SK-N-SH treated with all-trans-retinoic acid at 6 μM for 48 hours (cell line): ENCODE measurements at regions not wholly inside any gene's neighbourhood (a gene's known extent, or its start where the extent isn't known, plus 50 kb on each side); places are given as distances from the start of the nearest gene placed in this dataset.

Experiments
- ARNTL ChIP-seq: fragments of 450-650 bp; formaldehyde crosslinking; IDR thresholded peaks from 2 replicates; pipeline ENCODE4 v1.5.0; 2020; ENCODE audit warnings: low read depth, mild to moderate bottlenecking, moderate library complexity, borderline replicate concordance
- BACH2 ChIP-seq: fragments of 250-450 bp; sonication (Bioruptor Pico); IDR thresholded peaks from 2 replicates; pipeline ENCODE4 v1.9.0; 2021; ENCODE audit warnings: mild to moderate bottlenecking, borderline replicate concordance
- CREB5 ChIP-seq: fragments of 250-450 bp; sonication (Bioruptor Pico); IDR thresholded peaks from 2 replicates; pipeline ENCODE4 v1.5.1; 2020; ENCODE audit warnings: low read depth, mild to moderate bottlenecking, moderate library complexity
- CSDC2 ChIP-seq: fragments of 250-450 bp; sonication (Bioruptor Pico); IDR thresholded peaks from 2 replicates; pipeline ENCODE4 v1.5.0; 2020; ENCODE audit warnings: mild to moderate bottlenecking, moderate library complexity
- CSRNP3 ChIP-seq: fragments of 250-450 bp; sonication (Bioruptor Pico); IDR thresholded peaks from 2 replicates; pipeline ENCODE4 v1.5.1; 2021; ENCODE audit warnings: mild to moderate bottlenecking, moderate library complexity
- GLIS3 ChIP-seq: fragments of 250-450 bp; sonication (Bioruptor Pico); IDR thresholded peaks from 2 replicates; pipeline ENCODE4 v1.5.0; 2020; ENCODE audit warnings: mild to moderate bottlenecking, moderate library complexity
- PATZ1 ChIP-seq: fragments of 250-450 bp; sonication (Bioruptor Pico); IDR thresholded peaks from 2 replicates; pipeline ENCODE4 v1.8.0; 2020; ENCODE audit warnings: mild to moderate bottlenecking, moderate library complexity, borderline replicate concordance
- SNAI2 ChIP-seq: fragments of 250-450 bp; sonication (Bioruptor Pico); IDR thresholded peaks from 2 replicates; pipeline ENCODE4 v1.5.0; 2020; ENCODE audit warnings: mild to moderate bottlenecking, moderate library complexity
- ZC3H10 ChIP-seq: fragments of 250-450 bp; sonication (Bioruptor Pico); IDR thresholded peaks from 2 replicates; pipeline ENCODE4 v1.5.1; 2021; ENCODE audit warnings: mild to moderate bottlenecking, moderate library complexity
- ZFP30 ChIP-seq: fragments of 450-650 bp; formaldehyde crosslinking; IDR thresholded peaks from 2 replicates; pipeline ENCODE4 v1.5.0; 2022; ENCODE audit warnings: mild to moderate bottlenecking, moderate library complexity
- ZNF70 ChIP-seq: fragments of 450-650 bp; formaldehyde crosslinking; IDR thresholded peaks from 2 replicates; pipeline ENCODE4 v1.5.0; 2020; ENCODE audit warnings: mild to moderate bottlenecking, moderate library complexity

DNA sequence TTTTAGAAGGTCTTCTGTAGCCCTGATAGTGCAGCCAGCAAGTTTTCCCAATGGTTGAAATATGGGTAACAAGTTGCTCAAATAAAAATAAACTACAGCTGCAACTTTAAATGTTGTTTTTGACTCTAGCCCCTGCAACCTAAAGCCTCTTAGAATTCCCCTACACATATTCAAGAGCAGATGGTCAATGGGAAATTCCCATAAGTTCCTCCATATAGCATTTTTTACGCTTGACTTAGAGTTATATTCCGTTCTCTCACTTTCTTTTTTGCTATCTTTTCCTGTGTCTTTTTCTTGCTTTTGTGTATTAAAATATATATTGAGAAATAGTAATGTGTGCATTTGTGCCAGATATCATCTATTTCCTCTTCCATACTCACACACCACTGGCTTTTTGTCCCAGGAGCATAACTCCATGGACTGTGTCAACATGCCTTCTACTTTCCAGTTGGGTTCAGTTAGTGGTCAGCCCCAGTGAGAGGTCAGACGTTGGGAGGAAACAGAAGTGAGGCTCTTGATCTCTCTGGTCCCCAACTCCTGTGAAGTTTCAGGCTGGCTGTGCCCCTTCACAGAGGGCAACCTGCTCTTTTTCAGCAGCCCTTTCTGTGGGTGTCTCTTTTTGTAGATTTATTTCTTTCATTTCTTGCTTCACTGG lies 63.3 kb upstream of the TP63 start:
- no peak for TF ChIP-seq SNAI2 (CRISPR knock-in tag)
- TF ChIP-seq ZNF70 (CRISPR knock-in tag): no peak
- no peak for TF ChIP-seq PATZ1 (CRISPR knock-in tag)
- no peak for TF ChIP-seq CREB5
- TF ChIP-seq ZFP30 (CRISPR knock-in tag): no peak
- TF ChIP-seq ARNTL: no peak
- no peak for TF ChIP-seq CSRNP3
- no peak for TF ChIP-seq ZC3H10
- no peak for TF ChIP-seq BACH2 (CRISPR knock-in tag)
- no peak for TF ChIP-seq CSDC2
- no peak for TF ChIP-seq GLIS3
